ENCODE measurements at regions not wholly inside any gene's neighbourhood (a gene's known extent, or its start where the extent isn't known, plus 50 kb on each side); places are given as distances from the start of the nearest gene placed in this dataset.
"Not testable (repeated sequence)": the region's sequence is repeated elsewhere in the genome, so short reads cannot be mapped to it uniquely, and the experiment has no call there.

DNA sequence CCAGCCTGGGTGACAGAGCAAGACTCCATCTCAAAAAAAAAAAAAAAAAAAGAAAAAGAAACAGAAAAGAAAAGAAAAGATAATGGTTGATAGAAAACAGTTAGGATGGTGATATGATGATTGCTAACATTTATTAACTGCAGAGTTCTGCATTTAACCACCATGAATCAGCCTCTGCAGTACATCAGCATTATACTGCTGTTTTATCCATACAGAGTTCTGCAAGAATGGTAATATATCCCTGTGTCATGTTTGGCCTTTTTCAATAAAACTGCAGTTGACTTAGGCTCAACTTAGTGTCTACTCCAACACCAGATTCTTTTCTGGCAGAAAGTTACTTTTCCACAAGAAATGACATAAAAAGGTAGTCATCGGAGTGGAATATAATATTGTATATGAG is 62.6 kb downstream of the DUSP6 start:
- no peak for DNase-seq

DNA sequence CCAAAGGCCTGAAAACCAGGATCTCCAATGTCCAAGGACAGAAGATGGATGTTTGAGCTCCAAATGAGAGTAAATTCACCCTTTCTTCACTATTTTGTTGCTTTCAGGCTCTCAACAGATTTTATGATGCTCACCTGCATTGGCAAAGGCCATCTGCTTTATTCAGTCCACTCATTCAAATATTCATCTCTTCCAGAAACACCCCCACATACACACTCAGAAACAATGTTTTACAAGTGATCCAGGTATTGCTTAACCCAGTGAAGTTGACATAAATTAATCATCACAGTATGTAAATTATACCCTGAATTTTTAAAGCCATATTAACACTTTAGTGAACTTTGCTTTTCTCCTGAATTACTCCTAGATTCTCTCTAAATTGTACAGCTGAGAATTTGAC is 63.3 kb downstream of the DUSP6 start:
- DNase-seq, result no peak

- DNase-seq, result no peak
These were observed 65.8 kb downstream of the DUSP6 start for GRCh38 chr12:89286501-89286900.

- DNase-seq, result no peak
These were observed 70.8 kb downstream of the DUSP6 start for GRCh38 chr12:89281539-89281867.

- no peak for DNase-seq
These were observed 71.3 kb downstream of the DUSP6 start for GRCh38 chr12:89280833-89281538.

DNA sequence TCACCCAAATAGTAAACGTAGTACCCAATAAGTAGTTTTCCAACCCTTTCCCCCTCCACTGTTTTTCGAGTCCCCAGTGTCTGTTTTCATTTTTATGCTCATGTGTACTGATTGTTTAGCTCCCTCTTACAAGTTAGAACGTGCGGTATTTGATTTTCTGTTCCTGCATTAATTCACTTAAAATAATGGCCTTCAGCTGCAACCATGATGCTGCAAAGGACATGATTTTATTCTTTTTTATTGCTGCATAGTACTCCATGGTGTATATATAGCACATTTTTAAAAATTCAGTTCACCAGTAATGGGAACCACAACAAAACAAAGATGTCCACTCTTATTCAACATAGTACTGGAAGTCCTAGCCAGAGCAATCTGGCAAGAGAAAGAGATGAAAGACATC is 72.8 kb downstream of the DUSP6 start:
- no peak for DNase-seq

GRCh38 chr12:89278862-89279261 is 73.4 kb downstream of the DUSP6 start:
- no peak for DNase-seq

DNA sequence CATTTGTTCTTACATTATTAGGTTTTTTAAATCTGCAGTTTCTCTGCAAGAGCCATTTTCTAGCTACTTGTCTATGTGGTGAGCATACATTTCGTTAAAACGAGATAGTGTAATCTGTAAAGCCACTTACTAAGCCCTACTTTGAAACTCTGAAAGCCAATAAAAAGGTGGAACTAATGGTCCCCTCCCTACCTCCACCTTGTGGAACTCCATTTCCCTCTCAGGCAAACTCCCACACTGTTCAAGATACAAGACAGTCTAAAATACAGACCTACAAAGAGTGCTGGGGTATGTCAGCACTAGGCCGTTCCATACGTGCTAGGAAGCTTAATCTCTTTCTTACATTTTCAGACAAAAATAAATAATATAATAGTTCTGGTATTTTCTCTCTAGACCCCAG is 74.1 kb downstream of the DUSP6 start:
- no peak for DNase-seq

DNA sequence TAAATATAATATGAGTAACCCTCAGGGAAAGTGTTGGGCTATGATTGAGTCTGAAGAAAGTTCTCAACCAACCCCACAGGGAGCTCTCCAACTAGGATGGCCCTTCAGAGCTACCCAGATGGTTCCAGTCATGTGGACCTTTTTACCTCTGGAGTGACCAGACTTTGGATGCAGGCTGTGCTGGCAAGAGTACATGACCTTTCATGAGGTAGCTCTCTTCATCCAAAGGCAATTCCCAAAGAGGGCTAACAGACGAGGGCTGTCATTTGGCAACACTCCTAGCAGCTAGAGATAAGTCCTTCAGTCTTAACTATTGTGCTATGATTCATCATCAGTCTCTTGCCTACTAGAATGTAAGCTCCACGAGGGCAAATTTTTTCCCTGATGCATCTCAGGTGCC is 75.4 kb downstream of the DUSP6 start:
- DNase-seq, result no peak

DNA sequence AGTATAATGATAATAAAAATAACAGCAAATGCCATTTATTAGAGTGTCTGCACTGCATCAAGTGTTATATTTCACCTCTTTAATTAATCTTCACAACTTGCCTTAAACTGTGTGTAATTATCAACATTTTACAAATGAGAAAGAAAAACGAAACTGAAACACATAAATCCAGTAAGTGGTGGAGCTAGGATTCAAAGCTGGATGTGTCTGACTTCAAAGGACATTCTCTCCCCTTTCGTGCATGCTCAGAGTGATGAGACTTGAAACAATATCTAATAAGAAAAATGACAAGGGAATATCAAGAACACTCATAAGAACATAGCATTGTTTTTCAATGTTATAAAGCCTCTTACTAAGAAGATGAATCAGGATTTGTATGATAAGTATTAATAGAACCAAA is 78.8 kb downstream of the DUSP6 start:
- no peak for DNase-seq

DNA sequence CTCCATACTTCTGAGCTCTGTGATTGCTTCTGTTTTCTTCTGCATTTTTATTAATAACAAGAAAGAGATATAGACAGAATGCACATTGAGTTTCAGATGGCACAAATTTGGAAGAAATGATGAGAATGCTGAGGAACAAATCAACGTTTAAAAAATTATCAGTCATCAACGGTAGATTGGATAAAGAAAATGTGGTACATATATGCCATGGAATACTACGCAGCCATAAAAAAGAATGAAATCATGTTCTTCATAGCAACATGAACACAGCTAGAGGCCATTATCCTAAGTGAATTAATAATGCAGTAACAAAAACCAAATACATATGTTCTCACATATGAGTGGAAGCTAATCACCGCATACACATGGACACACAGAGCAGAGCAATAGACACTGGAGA is 81.8 kb downstream of the DUSP6 start:
- no peak for DNase-seq

- DNase-seq, result no peak
These were observed 83.1 kb downstream of the DUSP6 start for GRCh38 chr12:89269174-89269573.

- DNase-seq, result no peak
These were observed 84.9 kb downstream of the DUSP6 start for GRCh38 chr12:89267404-89267803.

- DNase-seq, result not testable (repeated sequence)
These were observed 85.6 kb downstream of the DUSP6 start for GRCh38 chr12:89266574-89267188.

DNA sequence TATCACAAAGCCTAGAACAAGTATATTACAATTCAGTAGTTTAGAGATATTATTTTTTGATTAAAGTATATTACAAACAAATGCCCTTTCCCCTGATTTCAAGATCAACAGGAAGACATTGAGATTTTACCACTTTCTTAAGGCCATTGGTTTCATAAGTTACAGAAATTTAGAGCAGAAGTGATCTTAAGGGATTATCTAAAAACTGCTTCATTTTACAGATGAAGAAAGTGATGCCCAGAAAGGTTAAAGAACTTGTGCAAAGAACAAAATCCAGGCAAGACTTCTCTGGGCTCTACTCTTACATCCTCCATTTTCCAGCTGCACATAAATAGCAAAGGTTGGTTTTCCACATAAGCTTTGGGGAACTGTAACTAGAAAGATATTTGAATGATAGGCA is 87.5 kb downstream of the DUSP6 start:
- DNase-seq, result no peak

- no peak for DNase-seq
These were observed 88.4 kb downstream of the DUSP6 start for GRCh38 chr12:89263900-89264299.

- DNase-seq, result peak; percentile 18
These were observed 89.3 kb downstream of the DUSP6 start for GRCh38 chr12:89262855-89263552.

GRCh38 chr12:89261982-89262381 is 90.3 kb downstream of the DUSP6 start:
- no peak for DNase-seq

DNA sequence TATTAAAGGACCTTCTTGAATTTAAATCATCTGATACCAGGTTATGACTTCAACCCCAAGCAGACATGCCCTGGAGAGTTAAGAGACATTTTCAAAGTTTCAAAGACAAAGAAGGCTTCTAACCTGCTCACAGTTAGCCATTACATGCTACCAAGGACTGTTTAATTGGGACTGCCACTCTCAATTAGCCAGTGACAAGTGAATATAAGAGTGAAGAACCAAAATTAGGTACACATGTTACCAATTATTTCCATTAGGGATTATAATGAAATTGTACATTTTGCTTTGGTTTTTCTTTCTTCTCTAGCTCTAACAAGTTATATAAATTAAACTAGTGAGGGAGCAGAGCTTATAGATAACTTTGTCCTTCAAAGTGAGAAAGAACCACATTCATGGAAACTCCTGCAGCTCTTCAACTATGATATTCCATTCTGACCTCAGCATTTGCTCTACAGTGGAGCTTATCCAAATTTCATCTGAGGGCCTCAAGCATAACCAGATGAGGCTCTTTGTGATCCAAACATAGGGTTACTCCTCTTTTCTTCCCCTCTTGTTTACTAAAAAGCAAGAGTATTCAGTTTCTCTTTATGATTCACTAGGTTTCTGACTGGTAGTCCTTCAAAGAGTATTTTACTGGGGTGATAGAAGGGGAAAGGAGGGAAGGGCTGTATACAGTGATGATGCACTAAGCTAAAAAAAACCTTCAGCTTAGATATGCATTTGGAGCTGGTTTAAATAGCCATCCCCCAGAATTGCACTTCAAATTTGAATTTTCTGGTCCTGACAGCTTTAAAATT is 91.3 kb downstream of the DUSP6 start:
- DNase-seq, result no peak

GRCh38 chr12:89259821-89260220 is 92.5 kb downstream of the DUSP6 start:
- DNase-seq, result no peak

- DNase-seq, result no peak
These were observed 93.9 kb downstream of the DUSP6 start for GRCh38 chr12:89258240-89258969.

DNA sequence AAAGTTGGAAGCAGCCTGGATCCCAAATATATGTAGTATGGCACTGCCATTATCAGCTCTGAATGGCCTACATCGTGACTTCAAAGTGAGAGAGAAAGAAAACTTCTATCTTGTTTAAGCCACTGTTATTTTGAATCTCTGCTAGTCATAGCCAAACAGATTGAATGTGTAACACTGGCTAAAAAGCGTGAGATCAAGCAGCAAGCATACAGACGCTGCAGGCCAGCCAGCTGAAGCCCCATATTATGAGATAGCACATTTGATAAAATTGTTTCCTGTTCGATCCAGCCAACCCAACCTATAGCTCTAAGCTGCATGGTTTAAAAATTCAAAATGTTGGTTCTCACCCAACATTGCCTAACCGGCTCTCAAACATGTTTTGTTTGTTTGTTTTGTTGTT is 95.0 kb downstream of the DUSP6 start:
- DNase-seq, result no peak

- no peak for DNase-seq
These were observed 96.2 kb downstream of the DUSP6 start for GRCh38 chr12:89256060-89256459.
